Endothelial cell of umbilical vein (primary cell): ENCODE measurements at regions not wholly inside any gene's neighbourhood (a gene's known extent, or its start where the extent isn't known, plus 50 kb on each side); places are given as distances from the start of the nearest gene placed in this dataset.

Source experiments
- BruUV-seq: library from RNA; stranded (reverse); fragments of 400-500 nt; replicated peaks from 2 replicates; lab custom pipeline; 2021; lab: Mats Ljungman, UMichigan
- CTCF ChIA-PET: fragments of 300-600, 350-600 bp; sonication (Branson Sonifier 250); formaldehyde crosslinking; loops from one replicate; lab custom pipeline; 2021; ENCODE audit warnings: antibody characterized with exemption, inconsistent platforms; lab: Charles Lee
- POLR2A ChIA-PET: fragments of 300-600, 350-600 bp; sonication (Branson Sonifier 250); formaldehyde crosslinking; loops from one replicate; lab custom pipeline; 2021; ENCODE audit warnings: antibody characterized with exemption, inconsistent platforms; lab: Charles Lee
- DNase-seq: peaks from one replicate; pipeline ENCODE4 v3.0.0-alpha.2; 2011; ENCODE audit warnings: low read depth, low spot score
- FAIRE-seq: peaks from 2 replicates; lab custom pipeline; 2011; peaks lifted over from hg19 to GRCh38; lab: Jason Lieb, UNC
- H2AFZ ChIP-seq: 2 replicates; pipeline ENCODE4 v1.6.0; 2012; ENCODE audit warnings: low read depth, low read length, control low read depth, inconsistent platforms
- H3K27ac ChIP-seq: 2 replicates; pipeline ENCODE4 v1.5.1; 2011; ENCODE audit warnings: low read depth, mild to moderate bottlenecking, control low read depth, low read length, moderate library complexity; ENCODE audit not compliant: insufficient read depth
- H3K27me3 ChIP-seq, 2 experiments: 2 replicates each; pipeline versions ENCODE4 v1.6.0 to v1.6.1; 2011; ENCODE audit warnings: low read length in 2 of 2, mixed read lengths in 1 of 2; ENCODE audit not compliant: control insufficient read depth in 2 of 2, insufficient read depth in 2 of 2
- H3K36me3 ChIP-seq, 2 experiments: 2 replicates in 1 of 2; 3 replicates in 1 of 2; pipeline ENCODE4 v1.5.1; 2011; ENCODE audit warnings: low read length in 2 of 2, mild to moderate bottlenecking in 1 of 2, moderate library complexity in 1 of 2; ENCODE audit not compliant: control insufficient read depth in 2 of 2, insufficient read depth in 2 of 2; ENCODE audit errors: extremely low read depth in 1 of 2
- H3K4me1 ChIP-seq: 3 replicates; pipeline ENCODE4 v1.5.1; 2011; ENCODE audit warnings: mild to moderate bottlenecking, low read length; ENCODE audit not compliant: control insufficient read depth, insufficient read depth; ENCODE audit errors: extremely low read depth
- H3K4me2 ChIP-seq: 2 replicates; pipeline ENCODE4 v1.6.1; 2011; ENCODE audit warnings: low read length, control low read depth, mixed read lengths; ENCODE audit not compliant: insufficient read depth
- H3K4me3 ChIP-seq, 3 experiments: fragments of 200-600 bp in 1 of 3; sonication (generic), shearing (Covaris generic) in 1 of 3; replicated peaks in 1 of 3; 2 replicates each; pipeline ENCODE4 v1.5.1; 2011 to 2016; ENCODE audit warnings: control low read depth in 3 of 3, low read length in 3 of 3, mild to moderate bottlenecking in 2 of 3, inconsistent platforms in 1 of 3, low read depth in 1 of 3, moderate library complexity in 1 of 3; ENCODE audit not compliant: insufficient read depth in 1 of 3
- H3K79me2 ChIP-seq: 2 replicates; pipeline ENCODE4 v1.6.0; 2012; ENCODE audit warnings: low read length, inconsistent platforms; ENCODE audit not compliant: control insufficient read depth, insufficient read depth
- H3K9ac ChIP-seq: replicated peaks from 2 replicates; pipeline ENCODE3; 2011; ENCODE audit warnings: low read length, control low read depth; ENCODE audit not compliant: insufficient read depth; ENCODE audit errors: extremely low read depth
- H3K9me1 ChIP-seq: replicated peaks from 3 replicates; pipeline ENCODE4 v1.6.0; 2011; ENCODE audit warnings: mild to moderate bottlenecking, low read length; ENCODE audit not compliant: control insufficient read depth, insufficient read depth; ENCODE audit errors: extremely low read depth
- H3K9me3 ChIP-seq: replicated peaks from 2 replicates; pipeline ENCODE4 v1.5.1; 2012; ENCODE audit warnings: low read length, inconsistent platforms; ENCODE audit not compliant: control insufficient read depth, insufficient read depth
- H4K20me1 ChIP-seq: replicated peaks from 2 replicates; pipeline ENCODE3; 2011; ENCODE audit warnings: mild to moderate bottlenecking, low read length; ENCODE audit not compliant: control insufficient read depth, insufficient read depth; ENCODE audit errors: extremely low read depth
- EZH2 ChIP-seq: IDR thresholded peaks from 2 replicates; pipeline ENCODE4 v1.6.1; 2012; ENCODE audit warnings: borderline replicate concordance, low read depth, mild to moderate bottlenecking, moderate library complexity, low read length, inconsistent platforms; ENCODE audit not compliant: severe bottlenecking
- FOS ChIP-seq: IDR thresholded peaks from 2 replicates; pipeline ENCODE4 v1.6.1; 2011; ENCODE audit warnings: mild to moderate bottlenecking, low read length, moderate library complexity, borderline replicate concordance; ENCODE audit not compliant: insufficient read depth
- GATA2 ChIP-seq: IDR thresholded peaks from 2 replicates; pipeline ENCODE4 v1.7.0; 2011; ENCODE audit warnings: low read depth, mild to moderate bottlenecking, moderate library complexity, mixed read lengths, low read length; ENCODE audit not compliant: insufficient read length, insufficient read depth
- JUN ChIP-seq: IDR thresholded peaks from 2 replicates; pipeline ENCODE4 v1.6.1; 2011; ENCODE audit warnings: borderline replicate concordance, low read depth; ENCODE audit not compliant: insufficient read length, insufficient read depth
- MAX ChIP-seq: IDR thresholded peaks from 2 replicates; pipeline ENCODE4 v1.6.1; 2011; ENCODE audit not compliant: insufficient read depth, insufficient read length
- MYC ChIP-seq: IDR thresholded peaks from one replicate; pipeline ENCODE4 v1.6.1; 2011; ENCODE audit warnings: mild to moderate bottlenecking, low read depth, low read length
- POLR2A ChIP-seq: IDR thresholded peaks from 2 replicates; pipeline ENCODE4 v1.6.1; 2012; ENCODE audit warnings: low read depth, mild to moderate bottlenecking, control low read depth, low read length
- POLR2AphosphoS5 ChIP-seq: IDR thresholded peaks from 2 replicates; pipeline ENCODE4 v1.6.1; 2012; ENCODE audit warnings: low read depth, mild to moderate bottlenecking, control low read depth, low read length, moderate library complexity; ENCODE audit not compliant: insufficient read depth
- dilution Hi-C: fragments of 300-500 bp; cut with MboI; formaldehyde crosslinking; loops from one replicate; pipeline ENCODE4 v1.15.0; 2019; ENCODE audit warnings: low sequenced_read_pairs; ENCODE audit not compliant: extremely low pct_ligation_motif_present
- intact Hi-C: fragments of 100-400 bp; cut with micrococcal nuclease; formaldehyde crosslinking; loops from one replicate; pipeline ENCODE4 v1.10.0; 2022
- TF ChIP-seq, protein P1 (sequence below), 2 donors: IDR thresholded peaks; 1 replicate in 1 of 2; 2 replicates in 1 of 2; pipeline ENCODE4 v1.5.1; 2011; ENCODE audit warnings: low read length in 2 of 2, mild to moderate bottlenecking in 2 of 2, moderate library complexity in 2 of 2, control low read depth in 1 of 2, inconsistent platforms in 1 of 2, low read depth in 1 of 2; ENCODE audit not compliant: insufficient read depth in 1 of 2; ENCODE audit errors: extremely low read depth in 1 of 2

GRCh38 chr6:92126983-92127382 is 1292.4 kb downstream of the EPHA7 start:
- no peak for FAIRE-seq
- CTCF ChIA-PET: no interaction called here
- Histone ChIP-seq H3K27me3 (no peaks in the 10 kb centered on the region), H3K4me2 (no peak overlapping the region), H3K9me1 (no peaks in the 10 kb centered on the region), H3K9me3 (no peaks in the 10 kb centered on the region), H4K20me1 (no peaks in the 10 kb centered on the region), H3K79me2 (no peaks in the 10 kb centered on the region), H3K4me1 (no peaks in the 10 kb centered on the region), H3K27ac (no peak overlapping the region), H2AFZ (no peak overlapping the region), H3K4me3 (no peak overlapping the region), H3K36me3 (no peaks in the 10 kb centered on the region), H3K9ac (no peak overlapping the region)
- no TSS peak for BruUV-seq
- POLR2A ChIA-PET: no interaction called here
- dilution Hi-C loops (no loop called here), intact Hi-C loops (loop anchor here (10.0 kb wide), 1 partner anchor 1298 kb away; no protein-coding TSS in a partner anchor)
- TF ChIP-seq MYC: no peak
- TF ChIP-seq GATA2: no peak
- TF ChIP-seq POLR2A: no peak
- TF ChIP-seq EZH2: no peak
- TF ChIP-seq MAX: no peak
- no peak for TF ChIP-seq POLR2AphosphoS5
- TF ChIP-seq, protein P1, sequence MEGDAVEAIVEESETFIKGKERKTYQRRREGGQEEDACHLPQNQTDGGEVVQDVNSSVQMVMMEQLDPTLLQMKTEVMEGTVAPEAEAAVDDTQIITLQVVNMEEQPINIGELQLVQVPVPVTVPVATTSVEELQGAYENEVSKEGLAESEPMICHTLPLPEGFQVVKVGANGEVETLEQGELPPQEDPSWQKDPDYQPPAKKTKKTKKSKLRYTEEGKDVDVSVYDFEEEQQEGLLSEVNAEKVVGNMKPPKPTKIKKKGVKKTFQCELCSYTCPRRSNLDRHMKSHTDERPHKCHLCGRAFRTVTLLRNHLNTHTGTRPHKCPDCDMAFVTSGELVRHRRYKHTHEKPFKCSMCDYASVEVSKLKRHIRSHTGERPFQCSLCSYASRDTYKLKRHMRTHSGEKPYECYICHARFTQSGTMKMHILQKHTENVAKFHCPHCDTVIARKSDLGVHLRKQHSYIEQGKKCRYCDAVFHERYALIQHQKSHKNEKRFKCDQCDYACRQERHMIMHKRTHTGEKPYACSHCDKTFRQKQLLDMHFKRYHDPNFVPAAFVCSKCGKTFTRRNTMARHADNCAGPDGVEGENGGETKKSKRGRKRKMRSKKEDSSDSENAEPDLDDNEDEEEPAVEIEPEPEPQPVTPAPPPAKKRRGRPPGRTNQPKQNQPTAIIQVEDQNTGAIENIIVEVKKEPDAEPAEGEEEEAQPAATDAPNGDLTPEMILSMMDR (IDR thresholded peaks at IDR 0.05; ENCODE audit: extremely low read depth in 1 of 2, insufficient read depth in 1 of 2, low read depth in 1 of 2, low read length in 2 of 2): no peak
- TF ChIP-seq JUN: no peak
- TF ChIP-seq FOS: no peak
- no peak for DNase-seq
